Spleen (tissue), 7 donors: ENCODE measurements at regions not wholly inside any gene's neighbourhood (a gene's known extent, or its start where the extent isn't known, plus 50 kb on each side); places are given as distances from the start of the nearest gene placed in this dataset.

Source experiments
- POLR2A ChIP-seq, 3 donors: fragments of 450-650 bp; IDR thresholded peaks; one replicate each; pipeline ENCODE4 v1.5.1; 2017; ENCODE audit warnings: antibody characterized with exemption in 3 of 3, mild to moderate bottlenecking in 1 of 3
- POLR2AphosphoS5 ChIP-seq, 3 donors: sonication (generic); formaldehyde crosslinking; IDR thresholded peaks; one replicate each; pipeline ENCODE4 v1.5.1; 2017; ENCODE audit warnings: antibody characterized with exemption in 3 of 3
- TF ChIP-seq, protein P1 (sequence below), 11 experiments: fragments of 200-600 bp in 7 of 11; fragments of 450-650 bp in 4 of 11; sonication (generic) in 4 of 11; IDR thresholded peaks in 8 of 11; conservative IDR thresholded peaks in 3 of 11; 1 replicate in 7 of 11; 2 replicates in 4 of 11; pipeline versions ENCODE4 v1.4.0 to v1.8.0; 2016 to 2021; ENCODE audit warnings: antibody characterized with exemption in 11 of 11, inconsistent platforms in 4 of 11, mild to moderate bottlenecking in 1 of 11
- donor health status: DM: no; HTN: no; CAD: no; lungs with moderate emphysema.
- donor health status: DM: no; HTN: no; CAD: no.
- donor health status: DM: no; HTN: no; CAD: no.

DNA sequence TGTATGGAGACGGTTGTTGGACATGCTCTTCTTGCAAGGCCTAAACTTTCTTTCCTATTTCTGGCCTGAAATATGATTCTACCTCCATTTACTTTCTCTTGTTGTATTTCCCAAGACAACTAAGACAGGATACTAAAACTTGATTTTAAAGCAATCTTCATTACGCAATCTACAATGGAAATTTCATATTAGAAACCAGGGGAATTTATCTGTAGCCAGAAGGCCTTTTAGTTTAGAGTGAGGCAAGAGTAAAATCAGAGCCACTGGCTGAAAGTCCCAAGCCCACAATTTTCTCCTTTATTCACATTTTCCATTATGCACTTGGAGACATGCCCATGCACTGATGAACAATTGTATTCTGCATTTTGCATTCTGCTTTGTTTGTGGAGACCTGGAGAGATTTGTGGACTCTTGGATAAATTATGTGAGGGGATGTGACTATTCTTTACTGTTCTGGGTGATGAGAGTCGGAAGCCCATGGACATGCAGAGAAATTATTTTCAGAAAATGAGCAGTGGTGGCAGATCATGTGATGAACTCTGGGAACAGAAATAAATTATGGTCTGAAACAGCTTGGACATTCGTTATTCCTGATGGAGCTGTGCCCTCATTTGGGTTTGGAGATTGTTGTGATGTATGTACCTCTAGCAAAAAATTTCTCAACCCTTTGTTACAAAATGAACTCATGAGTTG is 336.8 kb downstream of the SEC16B start:
- TF ChIP-seq, protein P1, sequence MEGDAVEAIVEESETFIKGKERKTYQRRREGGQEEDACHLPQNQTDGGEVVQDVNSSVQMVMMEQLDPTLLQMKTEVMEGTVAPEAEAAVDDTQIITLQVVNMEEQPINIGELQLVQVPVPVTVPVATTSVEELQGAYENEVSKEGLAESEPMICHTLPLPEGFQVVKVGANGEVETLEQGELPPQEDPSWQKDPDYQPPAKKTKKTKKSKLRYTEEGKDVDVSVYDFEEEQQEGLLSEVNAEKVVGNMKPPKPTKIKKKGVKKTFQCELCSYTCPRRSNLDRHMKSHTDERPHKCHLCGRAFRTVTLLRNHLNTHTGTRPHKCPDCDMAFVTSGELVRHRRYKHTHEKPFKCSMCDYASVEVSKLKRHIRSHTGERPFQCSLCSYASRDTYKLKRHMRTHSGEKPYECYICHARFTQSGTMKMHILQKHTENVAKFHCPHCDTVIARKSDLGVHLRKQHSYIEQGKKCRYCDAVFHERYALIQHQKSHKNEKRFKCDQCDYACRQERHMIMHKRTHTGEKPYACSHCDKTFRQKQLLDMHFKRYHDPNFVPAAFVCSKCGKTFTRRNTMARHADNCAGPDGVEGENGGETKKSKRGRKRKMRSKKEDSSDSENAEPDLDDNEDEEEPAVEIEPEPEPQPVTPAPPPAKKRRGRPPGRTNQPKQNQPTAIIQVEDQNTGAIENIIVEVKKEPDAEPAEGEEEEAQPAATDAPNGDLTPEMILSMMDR (IDR thresholded peaks at IDR 0.05 in 8 of 11, conservative IDR thresholded peaks at IDR 0.05 in 3 of 11): no peak
- TF ChIP-seq POLR2A (IDR thresholded peaks at IDR 0.05) (no peak), POLR2AphosphoS5 (IDR thresholded peaks at IDR 0.05) (no peak)
